ENCODE measurements at regions not wholly inside any gene's neighbourhood (a gene's known extent, or its start where the extent isn't known, plus 50 kb on each side); places are given as distances from the start of the nearest gene placed in this dataset.

DNA sequence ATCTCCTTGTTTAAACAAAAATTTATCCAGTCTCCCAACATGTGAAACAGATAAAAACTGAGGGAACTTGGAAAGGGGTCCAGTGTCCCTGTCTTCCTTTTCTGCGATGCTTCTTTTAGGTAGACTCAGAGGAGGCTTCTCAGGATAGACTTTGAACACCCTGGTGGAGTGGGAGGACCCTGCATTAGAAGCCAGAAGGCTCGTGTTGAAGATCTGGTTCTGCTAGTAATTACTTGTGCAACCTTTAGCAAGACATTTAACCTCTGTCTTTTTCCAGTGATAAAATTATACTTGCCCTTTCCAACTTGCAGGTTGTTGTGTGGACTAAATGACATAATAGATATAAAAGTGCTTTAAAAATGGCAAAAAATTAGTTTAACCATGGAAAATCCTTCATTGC, 67.1 kb upstream of the PREP start:
- H3K36me3 ChIP-seq (replicated peaks in 1 of 2; ENCODE audit: control extremely low read depth in 1 of 2, control insufficient read depth in 1 of 2, extremely low read depth in 1 of 2, insufficient read depth in 2 of 2, low read length in 1 of 2), result no peaks in the 10 kb centered on the region
- Mint-ChIP-seq H3K4me3 (no peak overlapping the region), H3K27me3 (peaks cover 7% of the 10 kb centered on the region), H3K4me1 (no peaks in the 10 kb centered on the region), H3K9me3 (ENCODE audit: insufficient read depth) (peaks cover 2% of the 10 kb centered on the region), H3K27ac (no peak overlapping the region)
- H3K27me3 ChIP-seq (replicated peaks in 1 of 4; ENCODE audit: control extremely low read depth in 1 of 4, control insufficient read depth in 3 of 4, insufficient read depth in 4 of 4, low read length in 3 of 4), result no peaks in the 10 kb centered on the region
- ATAC-seq (ENCODE audit: low read depth) (no peak), DNase-seq (no peak)
- no peak overlapping the region for H3K4me3 ChIP-seq (ENCODE audit: control extremely low read depth in 1 of 5, extremely low read depth in 1 of 5, insufficient read depth in 1 of 5, low read depth in 2 of 5, low read length in 4 of 5)
- TF ChIP-seq, protein P1, sequence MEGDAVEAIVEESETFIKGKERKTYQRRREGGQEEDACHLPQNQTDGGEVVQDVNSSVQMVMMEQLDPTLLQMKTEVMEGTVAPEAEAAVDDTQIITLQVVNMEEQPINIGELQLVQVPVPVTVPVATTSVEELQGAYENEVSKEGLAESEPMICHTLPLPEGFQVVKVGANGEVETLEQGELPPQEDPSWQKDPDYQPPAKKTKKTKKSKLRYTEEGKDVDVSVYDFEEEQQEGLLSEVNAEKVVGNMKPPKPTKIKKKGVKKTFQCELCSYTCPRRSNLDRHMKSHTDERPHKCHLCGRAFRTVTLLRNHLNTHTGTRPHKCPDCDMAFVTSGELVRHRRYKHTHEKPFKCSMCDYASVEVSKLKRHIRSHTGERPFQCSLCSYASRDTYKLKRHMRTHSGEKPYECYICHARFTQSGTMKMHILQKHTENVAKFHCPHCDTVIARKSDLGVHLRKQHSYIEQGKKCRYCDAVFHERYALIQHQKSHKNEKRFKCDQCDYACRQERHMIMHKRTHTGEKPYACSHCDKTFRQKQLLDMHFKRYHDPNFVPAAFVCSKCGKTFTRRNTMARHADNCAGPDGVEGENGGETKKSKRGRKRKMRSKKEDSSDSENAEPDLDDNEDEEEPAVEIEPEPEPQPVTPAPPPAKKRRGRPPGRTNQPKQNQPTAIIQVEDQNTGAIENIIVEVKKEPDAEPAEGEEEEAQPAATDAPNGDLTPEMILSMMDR (IDR thresholded peaks at IDR 0.05), result no peak
- no peak for TF ChIP-seq EZH2 (IDR thresholded peaks at IDR 0.05; ENCODE audit: borderline replicate concordance, insufficient read depth, low read depth, low read length, poor library complexity, severe bottlenecking)
- peaks cover 0 to 6% (median 0%) of the 10 kb centered on the region in 3 donors for H3K9me3 ChIP-seq (ENCODE audit: control extremely low read depth in 1 of 3, control insufficient read depth in 2 of 3, insufficient read depth in 1 of 3, low read length in 2 of 3)
- H3K4me1 ChIP-seq (ENCODE audit: control insufficient read depth in 2 of 2, insufficient read depth in 2 of 2, low read length in 2 of 2), result no peaks in the 10 kb centered on the region
- H3K79me2 ChIP-seq (ENCODE audit: control insufficient read depth, insufficient read depth, low read length), result no peaks in the 10 kb centered on the region
- no CpG with 5 or more reads among the region's 2 CpGs for WGBS (ENCODE audit: insufficient coverage)
- no peak overlapping the region for H2AFZ ChIP-seq (ENCODE audit: insufficient read depth, low read depth, low read length, poor library complexity, severe bottlenecking)
- no peak overlapping the region for H3K9ac ChIP-seq (ENCODE audit: low read length)
- ChIA-PET CTCF (no interaction called here), POLR2A (no interaction called here)
- intact Hi-C loops (cut with micrococcal nuclease), result no loop called here
- no peak overlapping the region for H3K27ac ChIP-seq (ENCODE audit: low read length in 2 of 2)
- no peak overlapping the region for H3K4me2 ChIP-seq (replicated peaks; ENCODE audit: low read depth, low read length, poor library complexity, severe bottlenecking)
- no peaks in the 10 kb centered on the region for H4K20me1 ChIP-seq (ENCODE audit: control insufficient read depth, insufficient read depth, low read length, poor library complexity, severe bottlenecking)

DNA sequence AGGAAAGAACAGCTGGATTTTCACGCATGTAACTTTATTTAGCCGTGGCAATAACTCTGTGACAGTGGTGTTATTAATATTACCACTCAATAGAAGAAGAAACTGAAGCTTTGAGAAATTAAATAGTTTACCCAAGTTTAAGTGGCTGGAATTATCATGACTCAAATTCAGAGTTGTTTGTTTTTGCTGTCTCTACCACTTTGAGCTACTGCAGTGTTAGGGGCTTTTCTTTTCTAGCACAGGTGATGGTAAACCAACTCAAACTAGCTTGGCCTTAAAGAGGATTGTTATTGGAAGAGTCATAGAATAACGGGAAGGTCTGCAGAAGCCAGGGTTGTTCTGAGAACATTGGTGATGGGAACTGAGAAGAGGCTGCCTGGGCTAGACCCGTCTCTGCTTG, 66.0 kb upstream of the PREP start:
- Histone ChIP-seq H2AFZ (ENCODE audit: insufficient read depth, low read depth, low read length, poor library complexity, severe bottlenecking) (no peak overlapping the region), H3K27me3 (replicated peaks in 1 of 4; ENCODE audit: control extremely low read depth in 1 of 4, control insufficient read depth in 3 of 4, insufficient read depth in 4 of 4, low read length in 3 of 4) (no peaks in the 10 kb centered on the region), H3K4me3 (ENCODE audit: control extremely low read depth in 1 of 5, extremely low read depth in 1 of 5, insufficient read depth in 1 of 5, low read depth in 2 of 5, low read length in 4 of 5) (no peak overlapping the region), H3K27ac (ENCODE audit: low read length in 2 of 2) (no peak overlapping the region), H3K9ac (ENCODE audit: low read length) (no peak overlapping the region), H3K4me1 (ENCODE audit: control insufficient read depth in 2 of 2, insufficient read depth in 2 of 2, low read length in 2 of 2) (no peaks in the 10 kb centered on the region), H3K9me3 (ENCODE audit: control extremely low read depth in 1 of 3, control insufficient read depth in 2 of 3, insufficient read depth in 1 of 3, low read length in 2 of 3) (peaks cover 0 to 6% (median 0%) of the 10 kb centered on the region in 3 donors), H3K79me2 (ENCODE audit: control insufficient read depth, insufficient read depth, low read length) (no peaks in the 10 kb centered on the region), H4K20me1 (ENCODE audit: control insufficient read depth, insufficient read depth, low read length, poor library complexity, severe bottlenecking) (no peaks in the 10 kb centered on the region), H3K4me2 (replicated peaks; ENCODE audit: low read depth, low read length, poor library complexity, severe bottlenecking) (no peak overlapping the region), H3K36me3 (replicated peaks in 1 of 2; ENCODE audit: control extremely low read depth in 1 of 2, control insufficient read depth in 1 of 2, extremely low read depth in 1 of 2, insufficient read depth in 2 of 2, low read length in 1 of 2) (no peaks in the 10 kb centered on the region)
- Mint-ChIP-seq H3K4me3 (no peak overlapping the region), H3K9me3 (ENCODE audit: insufficient read depth) (peaks cover 2% of the 10 kb centered on the region), H3K4me1 (no peaks in the 10 kb centered on the region), H3K27ac (no peak overlapping the region), H3K27me3 (peaks cover 7% of the 10 kb centered on the region)
- CTCF ChIA-PET, result interaction anchor here (0.8 kb wide), 1 partner anchor 820 kb away, joined by 3 read pairs; no protein-coding TSS in a partner anchor
- 100% methylated on average over 1 of the region's 4 CpGs for WGBS (ENCODE audit: insufficient coverage)
- ATAC-seq (ENCODE audit: low read depth), result no peak
- DNase-seq, result no peak
- TF ChIP-seq EZH2 (IDR thresholded peaks at IDR 0.05; ENCODE audit: borderline replicate concordance, insufficient read depth, low read depth, low read length, poor library complexity, severe bottlenecking), result no peak
- TF ChIP-seq, protein P1 (IDR thresholded peaks at IDR 0.05), result no peak
- POLR2A ChIA-PET, result no interaction called here
- intact Hi-C loops (cut with micrococcal nuclease), result no loop called here
